ENCODE measurements at regions not wholly inside any gene's neighbourhood (a gene's known extent, or its start where the extent isn't known, plus 50 kb on each side); places are given as distances from the start of the nearest gene placed in this dataset.

- no TSS peak for BruUV-seq (replicated peaks)
- Histone ChIP-seq H3K36me3 (ENCODE audit: insufficient read depth, low read length, poor library complexity, severe bottlenecking) (no peaks in the 10 kb centered on the region), H3K4me3 (ENCODE audit: low read depth, low read length, poor library complexity, severe bottlenecking) (no peak overlapping the region), H3K9me3 (ENCODE audit: low read depth, low read length, poor library complexity, severe bottlenecking) (no peaks in the 10 kb centered on the region), H3K27ac (ENCODE audit: low read depth, low read length, poor library complexity, severe bottlenecking) (no peak overlapping the region), H3K27me3 (replicated peaks; ENCODE audit: insufficient read depth, low read depth, low read length, poor library complexity) (no peaks in the 10 kb centered on the region), H3K4me1 (ENCODE audit: insufficient read depth, low read length, poor library complexity, severe bottlenecking) (no peaks in the 10 kb centered on the region)
- intact Hi-C loops (cut with micrococcal nuclease; ENCODE audit: unreplicated experiment), result no loop called here
- ChIA-PET CTCF (no interaction called here), POLR2A (ENCODE audit: low non-redundant PET) (no interaction called here)
- TF ChIP-seq EZH2 (IDR thresholded peaks at IDR 0.05; ENCODE audit: borderline replicate concordance, low read depth, low read length, poor library complexity, severe bottlenecking), result no peak
- TF ChIP-seq, protein P1, sequence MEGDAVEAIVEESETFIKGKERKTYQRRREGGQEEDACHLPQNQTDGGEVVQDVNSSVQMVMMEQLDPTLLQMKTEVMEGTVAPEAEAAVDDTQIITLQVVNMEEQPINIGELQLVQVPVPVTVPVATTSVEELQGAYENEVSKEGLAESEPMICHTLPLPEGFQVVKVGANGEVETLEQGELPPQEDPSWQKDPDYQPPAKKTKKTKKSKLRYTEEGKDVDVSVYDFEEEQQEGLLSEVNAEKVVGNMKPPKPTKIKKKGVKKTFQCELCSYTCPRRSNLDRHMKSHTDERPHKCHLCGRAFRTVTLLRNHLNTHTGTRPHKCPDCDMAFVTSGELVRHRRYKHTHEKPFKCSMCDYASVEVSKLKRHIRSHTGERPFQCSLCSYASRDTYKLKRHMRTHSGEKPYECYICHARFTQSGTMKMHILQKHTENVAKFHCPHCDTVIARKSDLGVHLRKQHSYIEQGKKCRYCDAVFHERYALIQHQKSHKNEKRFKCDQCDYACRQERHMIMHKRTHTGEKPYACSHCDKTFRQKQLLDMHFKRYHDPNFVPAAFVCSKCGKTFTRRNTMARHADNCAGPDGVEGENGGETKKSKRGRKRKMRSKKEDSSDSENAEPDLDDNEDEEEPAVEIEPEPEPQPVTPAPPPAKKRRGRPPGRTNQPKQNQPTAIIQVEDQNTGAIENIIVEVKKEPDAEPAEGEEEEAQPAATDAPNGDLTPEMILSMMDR (conservative IDR thresholded peaks at IDR 0.05; ENCODE audit: low read depth, low read length), result no peak
- no peak for DNase-seq (ENCODE audit: low spot score)
These were observed 60.7 kb upstream of the SOX9 start for GRCh38 chr17:72060084-72060483.

GRCh38 chr17:72063262-72063661 lies 57.6 kb upstream of the SOX9 start:
- Histone ChIP-seq H3K27me3 (replicated peaks; ENCODE audit: insufficient read depth, low read depth, low read length, poor library complexity) (no peaks in the 10 kb centered on the region), H3K4me3 (ENCODE audit: low read depth, low read length, poor library complexity, severe bottlenecking) (no peak overlapping the region), H3K9me3 (ENCODE audit: low read depth, low read length, poor library complexity, severe bottlenecking) (no peaks in the 10 kb centered on the region), H3K36me3 (ENCODE audit: insufficient read depth, low read length, poor library complexity, severe bottlenecking) (no peaks in the 10 kb centered on the region), H3K27ac (ENCODE audit: low read depth, low read length, poor library complexity, severe bottlenecking) (no peak overlapping the region), H3K4me1 (ENCODE audit: insufficient read depth, low read length, poor library complexity, severe bottlenecking) (no peaks in the 10 kb centered on the region)
- ChIA-PET CTCF (no interaction called here), POLR2A (ENCODE audit: low non-redundant PET) (no interaction called here)
- BruUV-seq (replicated peaks), result no TSS peak
- TF ChIP-seq, protein P1 (conservative IDR thresholded peaks at IDR 0.05; ENCODE audit: low read depth, low read length), result no peak
- no peak for TF ChIP-seq EZH2 (IDR thresholded peaks at IDR 0.05; ENCODE audit: borderline replicate concordance, low read depth, low read length, poor library complexity, severe bottlenecking)
- intact Hi-C loops (cut with micrococcal nuclease; ENCODE audit: unreplicated experiment), result no loop called here
- DNase-seq (ENCODE audit: low spot score), result no peak

GRCh38 chr17:72063756-72064450 lies 56.9 kb upstream of the SOX9 start:
- Histone ChIP-seq H3K9me3 (ENCODE audit: low read depth, low read length, poor library complexity, severe bottlenecking) (no peaks in the 10 kb centered on the region), H3K36me3 (ENCODE audit: insufficient read depth, low read length, poor library complexity, severe bottlenecking) (no peaks in the 10 kb centered on the region), H3K4me1 (ENCODE audit: insufficient read depth, low read length, poor library complexity, severe bottlenecking) (no peaks in the 10 kb centered on the region), H3K27me3 (replicated peaks; ENCODE audit: insufficient read depth, low read depth, low read length, poor library complexity) (no peaks in the 10 kb centered on the region), H3K27ac (ENCODE audit: low read depth, low read length, poor library complexity, severe bottlenecking) (no peak overlapping the region), H3K4me3 (ENCODE audit: low read depth, low read length, poor library complexity, severe bottlenecking) (no peak overlapping the region)
- intact Hi-C loops (cut with micrococcal nuclease; ENCODE audit: unreplicated experiment), result no loop called here
- TF ChIP-seq EZH2 (IDR thresholded peaks at IDR 0.05; ENCODE audit: borderline replicate concordance, low read depth, low read length, poor library complexity, severe bottlenecking), result no peak
- TF ChIP-seq, protein P1 (conservative IDR thresholded peaks at IDR 0.05; ENCODE audit: low read depth, low read length), result no peak
- no TSS peak for BruUV-seq (replicated peaks)
- no peak for DNase-seq (ENCODE audit: low spot score)
- ChIA-PET POLR2A (ENCODE audit: low non-redundant PET) (no interaction called here), CTCF (no interaction called here)
